IPS-20b (cell line): ENCODE measurements at regions not wholly inside any gene's neighbourhood (a gene's known extent, or its start where the extent isn't known, plus 50 kb on each side); places are given as distances from the start of the nearest gene placed in this dataset.

ENCODE experiments used
- H3K27ac ChIP-seq: one replicate; pipeline ENCODE4 v1.5.1; 2013; ENCODE audit warnings: low read length
- H3K27me3 ChIP-seq: 2 replicates; pipeline ENCODE4 v1.6.1; 2013; ENCODE audit warnings: mild to moderate bottlenecking, low read length, inconsistent platforms; ENCODE audit not compliant: insufficient read depth
- H3K36me3 ChIP-seq: 2 replicates; pipeline ENCODE4 v1.6.1; 2013; ENCODE audit warnings: low read depth, mild to moderate bottlenecking, inconsistent platforms, low read length, moderate library complexity; ENCODE audit not compliant: insufficient read depth
- H3K4me1 ChIP-seq: 2 replicates; pipeline ENCODE4 v1.6.1; 2013; ENCODE audit warnings: mild to moderate bottlenecking, control low read depth, inconsistent platforms, low read length, moderate library complexity; ENCODE audit not compliant: insufficient read depth
- H3K4me3 ChIP-seq: 2 replicates; pipeline ENCODE4 v1.5.1; 2013; ENCODE audit warnings: mild to moderate bottlenecking, low read length, inconsistent platforms
- H3K9ac ChIP-seq: 2 replicates; pipeline ENCODE4 v1.6.1; 2013; ENCODE audit warnings: low read depth, mild to moderate bottlenecking, inconsistent platforms, low read length, moderate library complexity
- H3K9me3 ChIP-seq: 2 replicates; pipeline ENCODE4 v1.6.1; 2013; ENCODE audit warnings: mild to moderate bottlenecking, low read depth, low read length, inconsistent platforms; ENCODE audit not compliant: insufficient read depth

- H3K27ac ChIP-seq, result no peak overlapping the region
- H3K4me3 ChIP-seq, result no peak overlapping the region
- H3K9ac ChIP-seq, result no peak overlapping the region
- no peaks in the 10 kb centered on the region for H3K9me3 ChIP-seq
- no peaks in the 10 kb centered on the region for H3K27me3 ChIP-seq
- no peaks in the 10 kb centered on the region for H3K36me3 ChIP-seq
- peaks cover 3% of the 10 kb centered on the region for H3K4me1 ChIP-seq
Measured at GRCh38 chr9:79000230-79001002, 571.3 kb upstream of the TLE4 start.

DNA sequence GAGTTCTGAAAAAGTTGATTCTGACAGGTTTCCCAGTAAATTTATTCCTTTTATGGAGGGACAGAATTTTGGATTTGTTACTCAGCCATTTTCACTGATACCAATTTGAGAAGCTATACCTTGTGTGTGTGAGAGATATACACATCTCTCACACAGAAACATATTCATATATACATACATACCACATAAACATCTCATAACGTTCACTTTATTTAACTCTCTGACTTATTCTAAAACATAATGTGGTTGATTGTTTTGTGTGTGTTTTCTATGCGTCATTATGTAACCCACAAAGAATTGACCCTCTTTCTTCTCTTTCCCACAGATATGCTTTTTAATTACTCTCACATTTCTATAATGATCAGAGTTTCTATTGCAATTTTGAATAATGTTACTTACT lies 570.8 kb upstream of the TLE4 start:
- Histone ChIP-seq H3K27ac (no peak overlapping the region), H3K4me3 (no peak overlapping the region), H3K4me1 (peaks cover 5% of the 10 kb centered on the region), H3K9ac (no peak overlapping the region), H3K36me3 (no peaks in the 10 kb centered on the region), H3K9me3 (no peaks in the 10 kb centered on the region), H3K27me3 (no peaks in the 10 kb centered on the region)

GRCh38 chr9:79003514-79003913 lies 568.3 kb upstream of the TLE4 start:
- H3K4me3 ChIP-seq, result no peak overlapping the region
- H3K4me1 ChIP-seq, result peaks cover 5% of the 10 kb centered on the region; the same call in 1 of the 2 replicates
- H3K9me3 ChIP-seq, result no peaks in the 10 kb centered on the region
- no peak overlapping the region for H3K27ac ChIP-seq
- no peak overlapping the region for H3K9ac ChIP-seq
- no peaks in the 10 kb centered on the region for H3K27me3 ChIP-seq
- H3K36me3 ChIP-seq, result no peaks in the 10 kb centered on the region

DNA sequence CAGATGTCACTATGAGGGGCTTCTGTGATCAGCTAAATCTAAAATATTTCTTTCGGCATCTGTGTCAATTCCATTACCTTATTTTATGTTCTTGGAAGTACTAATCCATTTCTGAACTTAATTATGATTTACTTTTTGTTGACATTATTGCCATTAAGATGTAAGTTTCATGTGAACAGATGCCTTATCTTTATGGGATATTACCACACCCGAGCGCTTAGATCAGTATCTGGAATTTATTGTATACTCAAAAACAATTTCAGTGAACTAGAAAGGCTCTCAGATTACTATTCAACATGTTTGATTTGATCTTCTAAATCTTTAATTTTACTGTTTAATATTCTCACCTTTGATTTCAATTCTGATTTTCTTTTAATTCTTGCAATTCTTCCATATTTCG lies 567.7 kb upstream of the TLE4 start:
- Histone ChIP-seq H3K4me1 (peaks cover 5% of the 10 kb centered on the region; the same call in 1 of the 2 replicates), H3K27ac (no peak overlapping the region), H3K36me3 (no peaks in the 10 kb centered on the region), H3K9ac (no peak overlapping the region), H3K27me3 (no peaks in the 10 kb centered on the region), H3K4me3 (no peak overlapping the region), H3K9me3 (no peaks in the 10 kb centered on the region)

DNA sequence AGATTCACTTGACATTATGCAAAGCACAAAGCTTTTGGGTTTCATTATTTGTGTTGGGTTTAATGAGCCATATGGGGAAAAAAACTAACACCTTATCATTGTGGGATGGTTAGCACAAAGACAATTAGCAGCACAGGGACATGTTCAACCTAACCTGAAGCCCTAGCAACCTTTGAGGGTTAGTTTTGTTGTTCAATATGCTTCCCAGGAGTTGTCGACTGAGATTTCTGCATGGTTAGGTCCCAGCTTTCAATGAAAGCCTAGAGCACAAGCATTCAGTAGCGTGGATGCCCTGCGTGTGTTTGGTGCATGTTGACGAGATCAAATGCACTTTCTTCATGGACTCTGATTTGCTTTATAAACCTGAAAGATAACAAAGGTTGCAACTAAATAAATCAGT lies 565.2 kb upstream of the TLE4 start:
- H3K4me3 ChIP-seq, result no peak overlapping the region
- peaks cover 5% of the 10 kb centered on the region; the same call in 1 of the 2 replicates for H3K4me1 ChIP-seq
- H3K9ac ChIP-seq, result no peak overlapping the region
- no peaks in the 10 kb centered on the region for H3K27me3 ChIP-seq
- no peak overlapping the region for H3K27ac ChIP-seq
- H3K36me3 ChIP-seq, result no peaks in the 10 kb centered on the region
- no peaks in the 10 kb centered on the region for H3K9me3 ChIP-seq

DNA sequence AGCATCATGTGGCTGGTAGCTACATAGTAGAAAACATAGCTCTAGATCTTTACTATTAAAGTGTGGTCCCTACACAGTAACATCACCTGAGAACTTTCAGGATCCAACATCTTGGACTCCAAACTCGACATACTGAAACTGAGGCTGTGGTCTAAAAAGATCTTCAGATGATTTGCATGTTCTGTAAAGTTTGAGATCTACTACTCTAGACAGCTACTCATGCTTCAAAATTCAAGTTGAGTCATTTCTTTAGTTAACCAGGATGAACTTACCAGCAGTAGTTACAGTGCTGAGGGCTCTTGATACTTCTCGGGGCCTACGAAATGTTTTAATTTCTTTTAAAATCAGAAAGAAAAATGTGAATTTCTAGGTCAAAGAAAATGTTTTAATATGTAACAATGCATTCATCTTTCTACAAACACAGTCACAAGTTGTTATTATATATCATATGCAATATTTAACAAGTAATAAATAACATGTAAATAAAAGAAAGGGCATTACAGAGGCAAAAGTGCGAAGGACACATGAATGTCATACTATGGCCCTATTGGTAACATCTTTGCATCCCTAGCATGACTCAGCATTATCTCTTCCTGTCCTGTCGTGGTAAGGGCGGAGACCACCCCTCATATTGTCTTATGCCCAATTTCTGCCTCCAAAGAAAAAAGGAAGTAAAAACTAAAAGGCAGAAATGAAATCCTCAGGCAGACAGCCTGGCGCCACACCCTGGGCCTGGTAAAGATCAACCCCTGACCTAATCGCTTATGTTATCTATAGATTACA lies 563.9 kb upstream of the TLE4 start:
- Histone ChIP-seq H3K9me3 (no peaks in the 10 kb centered on the region), H3K4me1 (peaks cover 5% of the 10 kb centered on the region; the same call in 1 of the 2 replicates), H3K36me3 (no peaks in the 10 kb centered on the region), H3K9ac (no peak overlapping the region), H3K27me3 (no peaks in the 10 kb centered on the region), H3K27ac (no peak overlapping the region), H3K4me3 (no peak overlapping the region)

- Histone ChIP-seq H3K27ac (no peak overlapping the region), H3K27me3 (no peaks in the 10 kb centered on the region), H3K4me1 (peaks cover 5% of the 10 kb centered on the region; the same call in 1 of the 2 replicates), H3K9ac (no peak overlapping the region), H3K4me3 (no peak overlapping the region), H3K36me3 (no peaks in the 10 kb centered on the region), H3K9me3 (no peaks in the 10 kb centered on the region)
Measured at GRCh38 chr9:79008916-79009315, 562.8 kb upstream of the TLE4 start.

DNA sequence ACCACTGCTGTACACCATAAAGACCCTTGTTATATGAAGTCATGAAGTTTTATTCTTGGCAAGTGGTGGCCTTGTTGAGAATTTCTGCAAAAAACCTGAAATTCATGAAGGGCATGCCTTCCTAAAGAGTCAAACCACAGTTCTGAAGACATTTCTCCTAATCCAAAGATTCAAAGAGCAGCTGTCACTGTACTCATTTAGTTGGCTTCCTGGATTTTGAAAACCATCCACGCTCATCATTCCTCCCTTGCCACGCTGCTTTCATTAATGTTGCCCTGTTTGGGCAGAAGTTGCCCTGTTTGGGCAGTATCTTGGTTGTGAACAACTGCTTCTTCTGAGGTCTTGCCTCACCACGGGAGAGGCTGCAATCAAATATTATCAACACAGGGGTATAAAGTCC lies 560.3 kb upstream of the TLE4 start:
- H3K9ac ChIP-seq, result no peak overlapping the region
- H3K36me3 ChIP-seq, result no peaks in the 10 kb centered on the region
- H3K9me3 ChIP-seq, result no peaks in the 10 kb centered on the region
- H3K4me3 ChIP-seq, result no peak overlapping the region
- no peaks in the 10 kb centered on the region; the same call in 1 of the 2 replicates for H3K4me1 ChIP-seq
- H3K27ac ChIP-seq, result no peak overlapping the region
- no peaks in the 10 kb centered on the region for H3K27me3 ChIP-seq

- Histone ChIP-seq H3K4me1 (no peaks in the 10 kb centered on the region; the same call in 1 of the 2 replicates), H3K27ac (no peak overlapping the region)
Measured at GRCh38 chr9:79012561-79012960, 559.2 kb upstream of the TLE4 start.

GRCh38 chr9:79013715-79014610 lies 557.8 kb upstream of the TLE4 start:
- Histone ChIP-seq H3K27me3 (no peaks in the 10 kb centered on the region), H3K9ac (no peak overlapping the region), H3K27ac (no peak overlapping the region)

More at GRCh38 chr9:79012561-79012960, 559.2 kb upstream of the TLE4 start:
- H3K36me3 ChIP-seq, result no peaks in the 10 kb centered on the region
- H3K9me3 ChIP-seq, result no peaks in the 10 kb centered on the region
- H3K4me3 ChIP-seq, result no peak overlapping the region
- no peaks in the 10 kb centered on the region for H3K27me3 ChIP-seq
- H3K9ac ChIP-seq, result no peak overlapping the region

DNA sequence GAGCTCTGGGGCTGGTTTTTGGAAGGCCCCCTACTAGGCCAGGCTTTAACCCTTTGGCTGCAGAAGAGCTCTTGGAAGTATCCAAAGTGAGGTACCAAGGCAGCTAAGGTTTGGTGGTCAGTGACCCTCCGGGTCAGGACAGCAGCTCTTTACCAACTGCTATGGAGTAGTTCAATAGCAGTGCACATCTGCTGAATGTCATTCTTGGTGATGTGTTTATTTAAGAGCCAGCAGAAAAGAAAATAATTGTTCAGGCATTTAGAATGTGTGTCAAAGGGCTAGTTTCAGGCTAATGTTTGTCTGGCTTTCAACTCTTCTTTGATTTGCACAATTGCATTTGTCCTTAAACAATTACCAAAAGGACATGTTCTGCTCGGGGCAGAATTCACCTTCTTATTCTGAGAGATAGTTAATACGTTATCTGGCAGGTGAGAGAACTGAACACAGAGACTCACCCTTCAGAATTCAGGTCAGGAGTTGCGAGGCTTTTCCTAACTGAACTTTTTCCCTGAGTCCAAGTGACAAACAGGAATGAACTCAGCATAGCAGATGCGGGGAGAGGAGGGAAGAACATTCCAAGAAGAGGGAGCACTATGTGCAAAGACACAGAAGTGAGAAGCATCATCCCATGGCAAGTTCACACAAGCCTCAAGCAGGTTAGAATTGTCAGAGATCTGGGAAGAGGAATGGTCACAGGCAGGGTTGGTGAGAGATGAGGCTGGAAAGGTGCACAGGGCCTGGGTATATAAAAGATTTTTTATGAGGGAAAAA lies 556.7 kb upstream of the TLE4 start:
- Histone ChIP-seq H3K27ac (no peak overlapping the region), H3K9ac (no peak overlapping the region), H3K27me3 (no peaks in the 10 kb centered on the region), H3K9me3 (no peaks in the 10 kb centered on the region), H3K36me3 (no peaks in the 10 kb centered on the region), H3K4me3 (no peak overlapping the region), H3K4me1 (no peaks in the 10 kb centered on the region; the same call in 1 of the 2 replicates)

More at GRCh38 chr9:79013715-79014610, 557.8 kb upstream of the TLE4 start:
- Histone ChIP-seq H3K36me3 (no peaks in the 10 kb centered on the region), H3K9me3 (no peaks in the 10 kb centered on the region), H3K4me1 (no peaks in the 10 kb centered on the region; the same call in 1 of the 2 replicates), H3K4me3 (no peak overlapping the region)
